GM12878 (cell line): ENCODE measurements at regions not wholly inside any gene's neighbourhood (a gene's known extent, or its start where the extent isn't known, plus 50 kb on each side); places are given as distances from the start of the nearest gene placed in this dataset.

ENCODE experiments used
- CHD4 ChIP-seq: fragments of 200-600 bp; sonication (generic); IDR thresholded peaks from 2 replicates; pipeline ENCODE4 v1.6.1; 2016; ENCODE audit warnings: mild to moderate bottlenecking
- NFYB ChIP-seq: IDR thresholded peaks from 2 replicates; pipeline ENCODE4 v1.6.1; 2011; ENCODE audit warnings: low read depth, mild to moderate bottlenecking, low read length, improper control_type of control experiment, moderate library complexity; ENCODE audit not compliant: insufficient read depth
- PAX5 ChIP-seq: IDR thresholded peaks from 2 replicates; pipeline ENCODE4 v1.6.1; 2011; ENCODE audit warnings: low read depth, low read length, borderline replicate concordance
- RAD21 ChIP-seq: IDR thresholded peaks from 2 replicates; pipeline ENCODE4 v1.6.1; 2011; ENCODE audit warnings: mild to moderate bottlenecking, low read depth, low read length, moderate library complexity; ENCODE audit not compliant: insufficient read depth
- SMAD1 ChIP-seq: fragments of 450-650 bp; IDR thresholded peaks from 2 replicates; pipeline ENCODE4 v1.6.1; 2018; ENCODE audit warnings: mild to moderate bottlenecking, low read depth; ENCODE audit not compliant: partially characterized antibody
- TF ChIP-seq, protein P1 (sequence below), 3 experiments: IDR thresholded peaks in 2 of 3; conservative IDR thresholded peaks in 1 of 3; 2 replicates each; pipeline ENCODE4 v1.5.1; 2011; ENCODE audit warnings: low read depth in 3 of 3, low read length in 3 of 3, mild to moderate bottlenecking in 3 of 3, control low read depth in 2 of 3, moderate library complexity in 2 of 3, inconsistent platforms in 1 of 3, mixed read lengths in 1 of 3; ENCODE audit not compliant: control insufficient read depth in 2 of 3, insufficient read depth in 1 of 3; ENCODE audit errors: extremely low read depth in 1 of 3

DNA sequence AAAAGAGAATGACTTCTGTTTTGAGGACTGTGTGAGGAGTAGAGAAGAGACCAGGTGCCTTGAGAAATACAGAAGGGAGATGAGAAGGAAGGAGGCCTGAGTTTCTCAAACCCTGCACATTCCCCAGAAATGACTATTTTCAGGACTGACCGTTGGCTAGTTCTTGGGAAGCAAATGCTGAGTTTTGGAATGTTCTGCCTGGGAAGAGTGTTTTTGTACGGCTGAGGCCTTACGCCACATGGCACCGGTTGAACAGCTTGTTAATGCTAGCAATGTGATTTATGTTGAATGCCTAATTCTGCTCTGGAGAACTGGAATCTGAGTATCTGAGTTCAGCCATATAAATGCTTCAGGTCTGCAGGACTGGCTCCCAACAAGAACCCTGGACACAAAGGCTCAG is 152.7 kb upstream of the ADAMTS16 start:
- TF ChIP-seq SMAD1, result no peak
- no peak for TF ChIP-seq CHD4
- no peak for TF ChIP-seq PAX5
- TF ChIP-seq, protein P1, sequence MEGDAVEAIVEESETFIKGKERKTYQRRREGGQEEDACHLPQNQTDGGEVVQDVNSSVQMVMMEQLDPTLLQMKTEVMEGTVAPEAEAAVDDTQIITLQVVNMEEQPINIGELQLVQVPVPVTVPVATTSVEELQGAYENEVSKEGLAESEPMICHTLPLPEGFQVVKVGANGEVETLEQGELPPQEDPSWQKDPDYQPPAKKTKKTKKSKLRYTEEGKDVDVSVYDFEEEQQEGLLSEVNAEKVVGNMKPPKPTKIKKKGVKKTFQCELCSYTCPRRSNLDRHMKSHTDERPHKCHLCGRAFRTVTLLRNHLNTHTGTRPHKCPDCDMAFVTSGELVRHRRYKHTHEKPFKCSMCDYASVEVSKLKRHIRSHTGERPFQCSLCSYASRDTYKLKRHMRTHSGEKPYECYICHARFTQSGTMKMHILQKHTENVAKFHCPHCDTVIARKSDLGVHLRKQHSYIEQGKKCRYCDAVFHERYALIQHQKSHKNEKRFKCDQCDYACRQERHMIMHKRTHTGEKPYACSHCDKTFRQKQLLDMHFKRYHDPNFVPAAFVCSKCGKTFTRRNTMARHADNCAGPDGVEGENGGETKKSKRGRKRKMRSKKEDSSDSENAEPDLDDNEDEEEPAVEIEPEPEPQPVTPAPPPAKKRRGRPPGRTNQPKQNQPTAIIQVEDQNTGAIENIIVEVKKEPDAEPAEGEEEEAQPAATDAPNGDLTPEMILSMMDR (IDR thresholded peaks at IDR 0.05 in 2 of 3, conservative IDR thresholded peaks at IDR 0.05 in 1 of 3; ENCODE audit: control insufficient read depth in 2 of 3, extremely low read depth in 1 of 3, insufficient read depth in 1 of 3, low read depth in 3 of 3, low read length in 3 of 3), result no peak
- TF ChIP-seq NFYB, result no peak
- no peak for TF ChIP-seq RAD21
